ENCODE measurements at regions not wholly inside any gene's neighbourhood (a gene's known extent, or its start where the extent isn't known, plus 50 kb on each side); places are given as distances from the start of the nearest gene placed in this dataset.
"Not testable (repeated sequence)": the region's sequence is repeated elsewhere in the genome, so short reads cannot be mapped to it uniquely, and the experiment has no call there.

- Mint-ChIP-seq H3K27ac (no peak overlapping the region), H3K27me3 (peaks cover 12 to 36% of the 10 kb centered on the region in 2 donors), H3K36me3 (ENCODE audit: insufficient read depth) (peaks cover 2% of the 10 kb centered on the region), H3K4me3 (no peak overlapping the region), H3K4me1 (ENCODE audit: low read depth in 2 of 2) (peaks cover 0 to 4% of the 10 kb centered on the region in 2 donors), H3K9me3 (peaks cover 0 to 8% of the 10 kb centered on the region in 2 donors)
- DNase-seq (no peak), ATAC-seq (replicated peaks) (no peak)
These were observed 476.3 kb upstream of the CADM1 start for GRCh38 chr11:115980337-115981103.

DNA sequence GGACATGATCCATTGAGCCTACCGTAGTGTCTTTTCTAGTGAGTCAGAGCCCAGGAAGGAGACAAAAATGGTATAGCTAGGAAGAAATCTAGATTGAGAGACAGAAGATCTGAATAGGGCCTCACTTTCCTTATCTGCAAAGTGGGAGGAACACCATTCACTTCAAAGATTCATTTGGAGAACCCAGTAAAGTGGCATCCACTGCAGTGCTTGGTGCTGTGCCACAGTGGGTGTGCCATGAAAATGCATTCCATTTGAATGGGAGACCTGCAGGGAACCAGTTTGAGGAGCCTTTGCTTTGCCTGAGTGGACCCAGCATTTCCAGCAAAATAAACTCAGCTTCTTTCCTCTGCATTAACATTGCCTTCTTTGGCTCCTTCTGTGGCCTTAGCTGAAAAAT, 470.5 kb upstream of the CADM1 start:
- H3K27ac Mint-ChIP-seq: no peak overlapping the region
- H3K4me3 Mint-ChIP-seq: no peak overlapping the region
- DNase-seq: no peak
- H3K4me1 Mint-ChIP-seq (ENCODE audit: low read depth in 2 of 2): peaks cover 0 to 4% of the 10 kb centered on the region in 2 donors
- peaks cover 29 to 35% of the 10 kb centered on the region in 2 donors for H3K27me3 Mint-ChIP-seq
- H3K36me3 Mint-ChIP-seq (ENCODE audit: insufficient read depth): peaks cover 3% of the 10 kb centered on the region
- ATAC-seq (replicated peaks): no peak
- H3K9me3 Mint-ChIP-seq: peaks cover 0 to 8% of the 10 kb centered on the region in 2 donors

GRCh38 chr11:115967203-115967602, 463.0 kb upstream of the CADM1 start:
- not testable (repeated sequence) for ATAC-seq (replicated peaks); H3K4me1 Mint-ChIP-seq (ENCODE audit: low read depth in 2 of 2); H3K36me3 Mint-ChIP-seq (ENCODE audit: insufficient read depth); H3K4me3 Mint-ChIP-seq; H3K27ac Mint-ChIP-seq; H3K9me3 Mint-ChIP-seq; DNase-seq
- H3K27me3 Mint-ChIP-seq: peaks cover 0 to 21% of the 10 kb centered on the region in 2 donors

- H3K9me3 Mint-ChIP-seq: no peaks in the 10 kb centered on the region
- H3K27ac Mint-ChIP-seq: no peak overlapping the region
- no peaks in the 10 kb centered on the region for H3K36me3 Mint-ChIP-seq (ENCODE audit: insufficient read depth)
- no peaks in the 10 kb centered on the region for H3K4me1 Mint-ChIP-seq (ENCODE audit: low read depth in 2 of 2)
- peaks cover 8 to 21% of the 10 kb centered on the region in 2 donors for H3K27me3 Mint-ChIP-seq
- ATAC-seq (replicated peaks) (no peak), DNase-seq (no peak)
- H3K4me3 Mint-ChIP-seq: no peak overlapping the region
These were observed 461.7 kb upstream of the CADM1 start for GRCh38 chr11:115965767-115966504.

DNA sequence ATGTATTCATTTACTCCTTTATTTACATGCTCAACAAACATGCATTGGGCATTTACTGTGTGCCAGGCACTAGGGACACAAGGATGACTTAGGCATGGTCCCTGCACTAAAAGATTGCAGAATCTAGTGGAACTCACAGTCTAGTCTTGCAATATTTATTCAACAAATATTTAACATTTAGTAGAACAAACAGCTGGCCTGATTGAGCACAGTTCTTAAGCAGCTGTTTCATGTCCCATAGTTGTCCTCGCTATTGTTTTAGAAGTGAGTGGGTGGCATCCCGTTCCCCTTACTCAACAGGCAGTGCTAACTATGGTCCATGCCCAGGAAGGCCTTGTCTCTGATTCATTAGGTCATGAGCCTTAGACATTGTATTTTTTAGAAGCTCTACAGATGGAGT, 459.9 kb upstream of the CADM1 start:
- no peak overlapping the region for H3K27ac Mint-ChIP-seq
- no peak for ATAC-seq (replicated peaks)

DNA sequence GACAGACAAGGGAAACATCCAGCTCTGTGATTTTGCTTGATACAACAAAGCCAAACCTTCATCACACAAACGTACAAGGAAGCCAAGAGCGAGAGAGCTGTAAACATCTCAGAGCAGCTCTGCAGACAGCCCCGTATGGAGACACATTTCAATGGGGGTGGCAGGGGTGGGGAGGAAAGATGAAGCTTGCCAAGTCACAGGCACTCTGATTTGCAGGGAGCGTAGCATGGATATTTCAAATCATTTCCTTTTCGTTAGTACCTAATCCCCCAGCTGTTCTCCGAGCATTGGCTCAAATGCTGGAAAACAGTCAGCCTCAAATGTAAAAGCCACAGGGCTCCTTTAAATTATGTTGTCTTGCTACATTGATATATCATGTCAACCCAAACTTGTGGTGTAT, 458.9 kb upstream of the CADM1 start:
- DNase-seq: no peak
- Mint-ChIP-seq H3K9me3 (no peaks in the 10 kb centered on the region), H3K36me3 (ENCODE audit: insufficient read depth) (no peaks in the 10 kb centered on the region), H3K27me3 (peaks cover 18 to 23% of the 10 kb centered on the region in 2 donors), H3K4me3 (no peak overlapping the region), H3K4me1 (ENCODE audit: low read depth in 2 of 2) (no peaks in the 10 kb centered on the region), H3K27ac (no peak overlapping the region)
- no peak for ATAC-seq (replicated peaks)

More for the DNA sequence above, 459.9 kb upstream of the CADM1 start:
- DNase-seq: no peak
- Mint-ChIP-seq H3K4me3 (no peak overlapping the region), H3K4me1 (ENCODE audit: low read depth in 2 of 2) (no peaks in the 10 kb centered on the region), H3K27me3 (peaks cover 13 to 14% of the 10 kb centered on the region in 2 donors), H3K36me3 (ENCODE audit: insufficient read depth) (no peaks in the 10 kb centered on the region), H3K9me3 (no peaks in the 10 kb centered on the region)

DNA sequence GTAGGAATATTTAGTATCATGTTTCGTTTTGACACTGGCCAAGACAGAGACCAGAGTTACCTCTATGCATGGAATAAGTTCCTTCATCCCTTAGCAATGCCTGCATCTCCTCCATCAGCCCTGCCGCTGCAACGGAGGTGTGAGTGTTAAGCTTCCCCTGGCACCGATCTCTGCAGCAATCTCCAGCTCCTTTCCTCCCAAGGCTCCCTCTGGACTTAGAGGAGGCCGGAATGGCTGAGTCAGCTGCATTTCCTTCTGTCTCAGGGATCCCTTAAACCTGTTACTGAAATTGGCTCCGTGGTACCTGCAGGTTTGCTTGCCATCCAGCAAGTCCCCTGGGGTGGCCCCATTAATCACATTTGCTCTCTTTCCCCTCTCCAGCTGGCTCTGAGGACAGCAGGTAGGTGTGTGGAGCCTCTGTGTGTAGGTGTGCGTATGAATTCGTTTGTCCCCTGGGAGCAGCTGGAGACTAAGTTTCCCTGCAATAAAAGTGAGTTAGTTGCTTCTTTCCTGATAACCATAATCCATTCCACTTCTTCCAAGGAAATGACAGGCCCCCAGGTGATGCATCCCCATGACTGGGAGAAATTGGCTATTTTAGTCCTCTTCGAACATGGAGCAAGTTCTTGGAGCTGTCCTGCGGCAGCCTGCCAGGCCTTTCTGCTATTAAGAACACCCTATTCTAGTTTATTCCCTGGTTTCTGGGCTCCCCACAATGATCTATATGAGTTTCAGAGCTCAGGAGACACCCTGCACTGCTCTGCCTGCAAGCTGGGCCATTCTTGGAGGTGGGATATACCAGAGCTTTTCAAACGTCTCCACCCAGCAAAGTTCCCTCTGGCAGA, 457.2 kb upstream of the CADM1 start:
- Mint-ChIP-seq H3K9me3 (no peaks in the 10 kb centered on the region), H3K27me3 (peaks cover 12 to 27% of the 10 kb centered on the region in 2 donors), H3K27ac (no peak overlapping the region), H3K4me1 (ENCODE audit: low read depth in 2 of 2) (no peaks in the 10 kb centered on the region), H3K4me3 (no peak overlapping the region), H3K36me3 (ENCODE audit: insufficient read depth) (no peaks in the 10 kb centered on the region)
- ATAC-seq (replicated peaks) (no peak), DNase-seq (no peak)

DNA sequence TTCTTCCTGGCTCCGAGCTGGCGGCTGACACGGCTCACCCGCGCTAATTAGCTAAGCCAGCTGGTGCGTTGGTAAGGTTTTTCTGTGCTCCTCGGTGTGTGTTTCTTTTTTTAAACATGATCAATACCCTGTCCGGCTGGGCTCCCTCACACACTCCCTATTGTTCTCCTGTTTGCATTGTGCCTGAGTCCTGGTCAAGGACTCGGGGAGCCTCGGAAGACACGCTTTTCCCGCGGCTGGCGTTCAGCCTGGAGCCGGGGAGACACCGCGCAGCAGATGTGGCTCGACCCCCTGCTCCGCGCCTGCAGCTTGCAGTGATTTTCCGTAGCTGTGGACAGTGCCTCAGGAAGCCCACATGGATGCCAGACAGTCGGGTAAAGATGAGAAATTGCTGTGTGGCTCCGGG, 454.9 kb upstream of the CADM1 start:
- no peaks in the 10 kb centered on the region for H3K36me3 Mint-ChIP-seq (ENCODE audit: insufficient read depth)
- ATAC-seq (replicated peaks) (no peak), DNase-seq (no peak)
- peaks cover 11 to 27% of the 10 kb centered on the region in 2 donors for H3K27me3 Mint-ChIP-seq
- H3K27ac Mint-ChIP-seq: no peak overlapping the region
- H3K4me1 Mint-ChIP-seq (ENCODE audit: low read depth in 2 of 2): no peaks in the 10 kb centered on the region
- H3K4me3 Mint-ChIP-seq: no peak overlapping the region
- no peaks in the 10 kb centered on the region for H3K9me3 Mint-ChIP-seq

DNA sequence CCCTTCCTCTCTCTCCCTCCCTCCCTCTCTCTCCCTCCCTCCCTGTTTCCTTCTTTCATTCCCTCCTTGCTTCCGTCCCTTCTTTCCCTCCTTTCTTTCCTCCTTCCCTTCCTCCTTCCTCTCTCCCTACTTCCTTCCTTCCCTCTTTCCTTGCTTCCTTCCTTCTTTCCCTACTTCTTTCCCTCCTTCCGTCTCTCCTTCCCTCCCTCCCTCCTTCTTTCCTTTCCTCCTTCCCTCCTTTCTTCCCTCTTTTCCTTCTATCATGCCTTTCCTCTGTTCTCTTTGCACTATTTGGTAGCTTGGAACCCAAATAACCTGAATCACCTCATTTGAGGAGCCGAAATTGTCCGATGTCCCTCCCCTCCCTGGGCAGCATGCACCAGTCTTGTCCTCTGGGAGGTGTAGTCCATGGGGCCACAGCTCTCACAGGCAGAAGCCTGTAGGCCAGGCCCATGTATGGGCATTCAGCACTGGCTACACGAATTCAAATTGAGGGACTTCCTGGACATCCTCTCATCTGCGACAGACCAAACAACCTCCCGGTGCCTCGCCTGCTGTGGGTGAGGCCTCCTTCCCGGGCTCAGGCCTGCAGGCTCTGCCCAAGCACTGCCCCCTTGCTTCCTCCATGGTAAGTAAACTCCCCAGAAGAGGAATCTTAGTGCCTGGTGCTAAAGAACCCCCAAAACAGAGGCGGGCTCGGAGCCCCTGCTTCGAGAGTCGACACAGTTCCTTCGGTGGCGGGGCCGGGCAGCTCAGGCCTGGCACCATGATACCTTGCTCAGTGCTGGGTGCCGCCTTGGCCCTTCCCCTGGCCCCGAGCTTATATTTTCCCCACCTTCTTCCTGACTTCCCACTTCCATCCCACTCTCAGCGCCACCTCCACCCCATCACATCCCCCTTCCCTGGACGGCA, 454.1 kb upstream of the CADM1 start:
- peaks cover 11 to 27% of the 10 kb centered on the region in 2 donors for H3K27me3 Mint-ChIP-seq
- no peaks in the 10 kb centered on the region for H3K4me1 Mint-ChIP-seq (ENCODE audit: low read depth in 2 of 2)
- H3K9me3 Mint-ChIP-seq: no peaks in the 10 kb centered on the region
- no peak overlapping the region for H3K27ac Mint-ChIP-seq
- ATAC-seq (replicated peaks): no peak
- no peak overlapping the region for H3K4me3 Mint-ChIP-seq
- DNase-seq: no peak
- H3K36me3 Mint-ChIP-seq (ENCODE audit: insufficient read depth): no peaks in the 10 kb centered on the region

DNA sequence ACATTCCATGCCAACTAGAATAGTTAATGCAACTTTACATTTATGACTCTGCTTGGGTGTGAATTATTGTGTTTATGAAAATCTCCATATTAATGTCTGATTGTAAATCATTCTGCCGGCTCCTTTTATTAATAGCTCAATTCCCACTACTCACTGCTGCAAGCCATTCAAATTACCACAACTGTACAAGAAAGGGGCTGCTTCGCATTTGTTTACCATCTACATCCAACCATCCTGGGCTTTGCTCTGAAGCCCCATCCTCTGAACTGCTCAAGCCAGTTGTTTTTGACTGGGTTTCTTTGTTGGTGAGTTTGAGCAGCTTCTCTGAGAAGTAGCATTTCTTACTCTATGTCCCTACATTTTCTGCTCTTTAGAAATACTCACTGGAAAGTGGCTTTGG, 451.6 kb upstream of the CADM1 start:
- peaks cover 5 to 18% of the 10 kb centered on the region in 2 donors for H3K27me3 Mint-ChIP-seq
- no peaks in the 10 kb centered on the region for H3K4me1 Mint-ChIP-seq (ENCODE audit: low read depth in 2 of 2)
- no peak for DNase-seq
- H3K9me3 Mint-ChIP-seq: peaks cover 0 to 7% of the 10 kb centered on the region in 2 donors
- no peak overlapping the region for H3K4me3 Mint-ChIP-seq
- no peak for ATAC-seq (replicated peaks)
- H3K27ac Mint-ChIP-seq: no peak overlapping the region
- H3K36me3 Mint-ChIP-seq (ENCODE audit: insufficient read depth): no peaks in the 10 kb centered on the region

DNA sequence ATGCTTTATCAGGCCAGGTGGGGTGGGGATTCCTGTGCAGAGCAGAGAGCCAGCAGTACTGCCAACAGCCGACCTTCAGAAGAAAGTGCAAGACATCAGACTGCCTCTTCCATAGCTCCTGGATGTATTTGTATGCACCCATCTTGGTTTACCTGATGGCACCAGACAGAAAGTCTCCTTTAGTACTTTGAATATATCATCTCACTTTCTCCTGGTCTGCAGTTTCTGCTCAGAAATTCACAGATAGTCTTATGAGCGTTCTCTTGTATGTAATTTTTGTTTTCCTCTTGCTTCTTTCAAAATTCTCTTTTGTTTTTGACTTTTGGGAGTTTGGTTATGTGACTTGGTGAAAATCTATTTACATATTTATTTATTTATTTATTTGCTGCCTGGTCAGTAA, 446.4 kb upstream of the CADM1 start:
- no peaks in the 10 kb centered on the region for H3K36me3 Mint-ChIP-seq (ENCODE audit: insufficient read depth)
- H3K9me3 Mint-ChIP-seq: peaks cover 2 to 15% of the 10 kb centered on the region in 2 donors
- H3K27me3 Mint-ChIP-seq: peaks cover 0 to 7% of the 10 kb centered on the region in 2 donors
- no peaks in the 10 kb centered on the region for H3K4me1 Mint-ChIP-seq (ENCODE audit: low read depth in 2 of 2)
- H3K4me3 Mint-ChIP-seq: no peak overlapping the region
- ATAC-seq (replicated peaks) (no peak), DNase-seq (no peak)
- H3K27ac Mint-ChIP-seq: no peak overlapping the region

GRCh38 chr11:115944596-115944995, 440.4 kb upstream of the CADM1 start:
- Mint-ChIP-seq H3K4me1 (ENCODE audit: low read depth in 2 of 2) (no peaks in the 10 kb centered on the region), H3K36me3 (ENCODE audit: insufficient read depth) (no peaks in the 10 kb centered on the region), H3K27ac (no peak overlapping the region), H3K4me3 (no peak overlapping the region), H3K27me3 (peaks cover 0 to 12% of the 10 kb centered on the region in 2 donors), H3K9me3 (peaks cover 2 to 12% of the 10 kb centered on the region in 2 donors)
- DNase-seq (no peak), ATAC-seq (replicated peaks) (no peak)

All from effector memory CD8-positive, alpha-beta T cell (primary cell).